Lower lobe of right lung (tissue), 2 donors: ENCODE measurements at regions not wholly inside any gene's neighbourhood (a gene's known extent, or its start where the extent isn't known, plus 50 kb on each side); places are given as distances from the start of the nearest gene placed in this dataset.

Source experiments
- ATAC-seq, 2 donors: fragments of 200-7000 bp; cut with Tn5 transposase; one replicate each; pipeline ENCODE4 v1.9.1; 2020 to 2022; ENCODE audit warnings: mild to moderate bottlenecking in 2 of 2, moderate library complexity in 2 of 2
- DNase-seq: peaks from one replicate; pipeline ENCODE4 v3.0.0-alpha.2; 2020
- H3K27ac ChIP-seq: fragments of 200-600 bp; one replicate; pipeline ENCODE4 v1.8.0; 2022
- H3K27me3 ChIP-seq: fragments of 200-600 bp; one replicate; pipeline ENCODE4 v1.8.0; 2022; ENCODE audit warnings: low read depth
- H3K36me3 ChIP-seq: fragments of 200-600 bp; one replicate; pipeline ENCODE4 v1.8.0; 2022; ENCODE audit warnings: mild to moderate bottlenecking
- H3K4me1 ChIP-seq: fragments of 200-600 bp; one replicate; pipeline ENCODE4 v1.8.0; 2022
- H3K4me3 ChIP-seq: fragments of 200-600 bp; one replicate; pipeline ENCODE4 v1.8.0; 2022; ENCODE audit warnings: mild to moderate bottlenecking
- H3K9me3 ChIP-seq: fragments of 200-600 bp; one replicate; pipeline ENCODE4 v1.8.0; 2022
- CTCF ChIP-seq: fragments of 200-600 bp; IDR thresholded peaks from one replicate; pipeline ENCODE4 v1.8.0; 2022; ENCODE audit warnings: antibody characterized with exemption, mild to moderate bottlenecking
- intact Hi-C: fragments of 100-400 bp; cut with DNase I; formaldehyde crosslinking; loops from one replicate; pipeline ENCODE4 v1.11.0; 2022
- donor health status: DM: no; HTN: yes; CAD: no; lungs with severe emphysema.

- DNase-seq (no peak), ATAC-seq (no peak)
- Histone ChIP-seq H3K27ac (no peak overlapping the region), H3K9me3 (no peaks in the 10 kb centered on the region), H3K36me3 (no peaks in the 10 kb centered on the region), H3K4me3 (no peak overlapping the region), H3K4me1 (no peaks in the 10 kb centered on the region), H3K27me3 (no peaks in the 10 kb centered on the region)
- no peak for TF ChIP-seq CTCF
- intact Hi-C loops, result no loop called here
These were observed 1080.7 kb downstream of the GRIK2 start for GRCh38 chr6:102474041-102474807.

- no peak overlapping the region for H3K27ac ChIP-seq
- H3K4me3 ChIP-seq, result no peak overlapping the region
- ATAC-seq, result no peak
- no peaks in the 10 kb centered on the region for H3K27me3 ChIP-seq
- no peak for DNase-seq
- no peaks in the 10 kb centered on the region for H3K4me1 ChIP-seq
- intact Hi-C loops, result no loop called here
- H3K9me3 ChIP-seq, result no peaks in the 10 kb centered on the region
- H3K36me3 ChIP-seq, result no peaks in the 10 kb centered on the region
- TF ChIP-seq CTCF, result no peak
These were observed 1065.5 kb downstream of the GRIK2 start for GRCh38 chr6:102458990-102459389.

- H3K4me3 ChIP-seq, result no peak overlapping the region
- TF ChIP-seq CTCF, result no peak
- intact Hi-C loops, result no loop called here
- H3K27me3 ChIP-seq, result no peaks in the 10 kb centered on the region
- no peaks in the 10 kb centered on the region for H3K36me3 ChIP-seq
- no peaks in the 10 kb centered on the region for H3K9me3 ChIP-seq
- ATAC-seq (no peak), DNase-seq (no peak)
- H3K4me1 ChIP-seq, result no peaks in the 10 kb centered on the region
- no peak overlapping the region for H3K27ac ChIP-seq
These were observed 1044.7 kb downstream of the GRIK2 start for GRCh38 chr6:102438171-102438570.

- Histone ChIP-seq H3K9me3 (no peaks in the 10 kb centered on the region), H3K4me3 (no peak overlapping the region), H3K4me1 (no peaks in the 10 kb centered on the region), H3K27ac (no peak overlapping the region), H3K36me3 (no peaks in the 10 kb centered on the region), H3K27me3 (no peaks in the 10 kb centered on the region)
- ATAC-seq (no peak), DNase-seq (no peak)
- TF ChIP-seq CTCF, result no peak
- intact Hi-C loops, result no loop called here
These were observed 1024.0 kb downstream of the GRIK2 start for GRCh38 chr6:102417368-102417998.

GRCh38 chr6:102415891-102416290 lies 1022.4 kb downstream of the GRIK2 start:
- DNase-seq, result no peak
- no peak for ATAC-seq
- Histone ChIP-seq H3K27ac (no peak overlapping the region), H3K4me3 (no peak overlapping the region), H3K4me1 (no peaks in the 10 kb centered on the region), H3K9me3 (no peaks in the 10 kb centered on the region), H3K27me3 (no peaks in the 10 kb centered on the region), H3K36me3 (no peaks in the 10 kb centered on the region)
- intact Hi-C loops, result no loop called here
- no peak for TF ChIP-seq CTCF
